ENCODE measurements at regions not wholly inside any gene's neighbourhood (a gene's known extent, or its start where the extent isn't known, plus 50 kb on each side); places are given as distances from the start of the nearest gene placed in this dataset.

GRCh38 chr13:34681405-34681955 is 260.6 kb upstream of the NBEA start:
- no peak for TF ChIP-seq CTCF (IDR thresholded peaks at IDR 0.05; ENCODE audit: low read depth, low read length)
- no peak for TF ChIP-seq EZH2phosphoT487 (IDR thresholded peaks at IDR 0.05; ENCODE audit: low read depth)

All from OCI-LY3 (cell line).